ENCODE measurements at regions not wholly inside any gene's neighbourhood (a gene's known extent, or its start where the extent isn't known, plus 50 kb on each side); places are given as distances from the start of the nearest gene placed in this dataset.

DNA sequence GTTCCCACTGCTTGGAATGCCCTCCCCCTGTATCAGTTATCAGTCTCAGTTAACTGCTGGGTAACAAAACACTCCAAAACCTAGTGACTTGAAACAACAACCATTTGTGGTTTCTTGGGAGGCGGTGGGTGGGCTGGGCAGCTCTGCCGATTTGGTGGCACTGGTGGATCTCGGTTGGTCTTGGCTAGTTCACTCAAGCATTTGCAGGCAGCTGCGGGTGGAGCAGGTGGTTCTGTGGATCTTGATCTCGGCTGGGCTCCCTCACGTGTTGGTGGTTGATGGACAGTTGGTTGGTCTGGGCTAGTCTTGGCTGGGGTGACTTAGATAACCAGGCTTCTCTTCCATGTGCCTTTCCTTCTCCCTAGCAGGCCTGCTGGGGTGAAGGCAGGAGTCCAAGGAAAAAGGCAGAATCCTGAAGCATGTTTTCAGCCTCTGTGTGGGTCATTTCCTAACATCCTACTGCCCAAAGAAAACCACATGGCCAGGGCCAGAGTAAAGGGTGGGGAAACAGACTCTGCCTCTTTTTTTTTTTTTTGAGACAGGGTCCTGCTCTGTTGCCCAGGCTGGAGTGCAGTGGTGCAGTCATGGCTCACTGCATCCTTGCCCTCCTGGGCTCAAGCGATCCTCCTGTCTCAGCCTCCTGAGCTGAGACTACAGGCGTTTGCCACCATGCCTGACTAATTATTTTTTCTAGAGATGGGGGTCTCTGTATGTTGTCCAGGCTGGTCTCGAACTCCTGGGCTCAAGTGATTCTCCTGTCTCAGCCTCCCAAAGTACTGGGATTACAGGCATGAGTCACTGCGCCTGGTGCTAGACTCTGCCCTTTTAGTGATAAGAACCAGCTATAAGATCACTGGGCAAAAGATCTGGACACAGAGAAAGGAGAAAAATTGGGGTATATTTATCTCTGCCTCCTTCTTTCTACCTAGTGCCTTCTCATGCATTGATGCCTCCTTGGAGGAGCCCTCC lies 183.7 kb downstream of the RGS3 start:
- DNase-seq (ENCODE audit: low spot score) = no peak

DNA sequence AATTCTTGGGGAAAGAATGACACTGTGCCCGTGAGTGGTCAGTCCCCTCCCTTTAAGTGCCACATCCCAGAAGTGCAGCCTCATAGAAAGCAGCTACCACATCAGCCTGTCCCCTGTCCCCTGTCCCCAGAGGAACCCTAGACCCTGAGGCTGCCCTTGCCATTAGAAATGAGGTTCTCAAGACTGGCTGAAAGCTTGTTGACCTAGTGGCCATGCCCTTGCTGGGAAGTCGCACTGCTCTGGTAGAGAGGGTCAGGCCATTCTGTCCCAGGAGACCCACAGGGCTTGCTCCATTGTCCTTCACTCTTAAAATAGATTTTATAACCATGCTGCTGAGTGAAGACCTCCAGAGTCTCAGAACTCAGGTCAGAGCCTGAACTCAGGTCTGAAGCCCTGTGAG lies 184.5 kb downstream of the RGS3 start:
- DNase-seq (ENCODE audit: low spot score) = no peak

DNA sequence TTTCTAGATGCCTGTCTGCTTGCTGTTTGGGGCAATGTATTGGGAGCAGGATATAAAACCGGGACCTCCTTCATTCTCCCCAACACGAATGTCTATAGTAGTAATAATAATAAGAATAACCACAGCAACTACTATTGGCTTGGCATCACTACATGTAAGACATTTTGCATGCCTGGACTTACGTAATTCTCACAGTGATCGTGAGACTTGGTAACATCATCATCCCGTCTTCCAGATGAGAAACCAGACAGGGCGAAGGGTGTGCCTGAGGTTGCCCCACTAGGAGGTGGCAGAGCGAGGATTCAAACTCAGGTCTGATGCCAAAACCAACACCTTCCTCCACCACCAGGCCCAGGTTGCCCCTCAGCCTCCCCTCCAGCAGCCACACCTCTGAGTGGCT lies 185.1 kb downstream of the RGS3 start:
- no peak for DNase-seq (ENCODE audit: low spot score)

DNA sequence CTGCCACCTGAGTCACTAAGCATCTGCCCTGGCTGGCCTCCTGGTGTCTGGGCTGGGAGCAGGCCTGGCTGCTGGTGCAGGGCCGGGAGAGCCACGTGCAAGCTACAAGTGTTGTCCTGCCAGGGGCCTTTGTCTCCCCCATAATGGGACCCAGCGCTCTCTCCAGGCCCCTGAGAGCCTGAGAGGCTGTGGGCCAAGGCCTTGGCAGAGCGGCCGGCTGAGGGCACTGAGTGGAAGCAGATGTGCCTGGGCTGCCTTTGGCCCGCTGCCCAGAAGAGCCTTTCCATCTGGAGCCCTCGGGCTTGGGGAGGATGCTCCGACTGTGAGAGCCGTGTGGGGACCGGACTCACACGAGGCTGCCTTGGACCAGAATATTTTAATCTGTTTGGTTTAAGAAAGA lies 185.5 kb downstream of the RGS3 start:
- no peak for DNase-seq (ENCODE audit: low spot score)

- no peak for DNase-seq (ENCODE audit: low spot score)
Observed at GRCh38 chr9:113649855-113650206, 186.3 kb downstream of the RGS3 start.

DNA sequence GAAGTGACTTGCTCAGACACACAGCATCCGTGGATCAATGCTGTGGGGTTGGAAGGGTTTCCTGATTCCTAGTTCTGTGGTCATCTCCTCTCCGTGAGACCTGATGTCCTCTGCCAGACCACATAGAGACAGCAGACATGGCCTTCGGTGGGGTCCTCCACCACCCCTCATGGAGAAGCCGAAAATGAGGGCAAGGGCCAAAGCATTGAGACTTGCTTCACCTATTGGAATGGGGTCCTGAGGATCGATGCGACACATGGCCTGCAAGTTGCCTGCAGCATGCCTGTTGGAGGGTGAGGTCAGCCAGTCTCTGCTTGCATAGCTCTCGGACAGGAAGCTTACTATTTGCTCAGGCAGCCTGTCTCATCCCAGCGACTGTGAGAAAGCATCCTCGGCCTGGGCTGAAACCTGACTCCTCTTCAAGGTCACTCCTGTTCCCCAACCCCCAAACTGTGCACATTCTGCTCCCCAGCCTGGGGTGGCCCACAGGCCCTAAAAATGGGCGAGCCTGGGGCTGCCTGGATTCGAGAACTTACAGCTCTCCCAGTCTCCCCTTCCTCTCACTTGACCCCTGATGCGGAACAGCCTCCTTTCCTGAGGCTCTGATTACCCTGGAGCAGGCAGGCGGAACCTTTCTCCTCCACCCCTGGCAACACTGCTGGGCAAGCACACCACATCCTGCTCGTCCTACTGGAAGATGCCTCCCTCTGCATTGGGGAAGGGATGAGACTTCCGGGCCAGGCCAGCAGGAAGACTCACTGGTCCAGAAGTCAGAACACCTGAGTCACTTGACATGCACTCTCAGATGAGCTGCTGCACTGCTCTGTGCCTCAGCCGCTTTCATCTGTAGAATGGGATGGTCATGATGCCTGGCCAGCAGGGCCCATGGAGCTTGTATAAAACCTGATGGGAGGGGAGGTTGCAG lies 186.9 kb downstream of the RGS3 start:
- no peak for DNase-seq (ENCODE audit: low spot score)

DNA sequence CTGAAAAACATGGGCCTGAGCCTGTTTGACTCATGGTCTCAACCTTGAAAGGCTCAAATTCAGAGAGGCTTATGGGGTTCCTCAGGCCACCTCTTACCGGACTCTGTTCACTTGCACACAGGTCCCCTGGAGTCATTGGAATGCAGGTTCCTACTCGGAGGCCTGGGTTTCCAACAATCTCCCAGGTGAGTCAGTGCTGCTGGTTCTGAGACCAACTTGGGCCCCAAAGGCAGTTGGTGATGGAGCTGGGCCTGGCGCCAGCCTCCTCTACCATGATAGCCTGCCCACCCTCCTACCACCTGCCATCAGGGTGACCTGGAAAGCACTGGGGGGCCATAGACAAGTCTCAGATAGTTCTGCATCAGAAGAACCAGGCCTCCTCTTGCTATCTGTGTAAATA lies 188.4 kb downstream of the RGS3 start:
- DNase-seq (ENCODE audit: low spot score) = no peak

DNA sequence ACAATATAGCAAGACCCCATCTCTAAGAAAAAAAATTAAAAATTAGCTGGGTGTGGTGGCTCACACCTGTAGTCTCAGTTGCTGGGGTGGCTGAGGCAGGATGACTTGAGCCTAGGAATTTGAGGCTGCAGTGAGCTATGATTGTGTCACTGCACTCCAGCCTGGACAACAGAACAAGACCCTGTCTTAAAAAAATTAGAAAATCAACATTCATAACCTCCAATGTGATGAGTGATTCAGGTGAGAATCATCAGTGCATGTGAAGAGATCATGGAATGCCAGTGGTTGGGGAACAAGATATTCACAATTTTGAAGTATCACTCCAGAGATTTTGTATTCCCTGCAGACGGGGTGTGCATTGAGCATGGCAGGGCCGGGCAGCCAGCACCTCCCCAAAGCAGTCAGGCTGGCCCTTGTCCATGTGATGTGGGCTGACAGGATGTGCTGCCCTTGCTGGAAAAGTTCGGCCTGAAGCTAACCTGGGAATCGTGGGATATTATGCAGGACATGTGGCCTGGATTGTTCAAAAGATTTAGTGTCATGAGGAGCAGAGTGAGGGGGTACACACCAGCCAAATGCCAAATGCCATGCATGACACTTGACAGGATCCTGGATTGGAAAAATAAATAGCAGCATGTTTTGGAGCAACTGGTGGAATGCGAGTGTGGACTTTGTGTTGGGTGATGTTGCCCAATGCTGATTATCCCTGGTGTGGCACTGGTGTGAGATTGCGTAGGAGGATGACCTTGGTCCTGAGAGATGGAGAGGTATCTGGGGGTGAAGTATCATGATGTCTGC lies 189.0 kb downstream of the RGS3 start:
- no peak for DNase-seq (ENCODE audit: low spot score)

GRCh38 chr9:113653746-113654604 lies 190.4 kb downstream of the RGS3 start:
- DNase-seq (ENCODE audit: low spot score) = no peak

DNA sequence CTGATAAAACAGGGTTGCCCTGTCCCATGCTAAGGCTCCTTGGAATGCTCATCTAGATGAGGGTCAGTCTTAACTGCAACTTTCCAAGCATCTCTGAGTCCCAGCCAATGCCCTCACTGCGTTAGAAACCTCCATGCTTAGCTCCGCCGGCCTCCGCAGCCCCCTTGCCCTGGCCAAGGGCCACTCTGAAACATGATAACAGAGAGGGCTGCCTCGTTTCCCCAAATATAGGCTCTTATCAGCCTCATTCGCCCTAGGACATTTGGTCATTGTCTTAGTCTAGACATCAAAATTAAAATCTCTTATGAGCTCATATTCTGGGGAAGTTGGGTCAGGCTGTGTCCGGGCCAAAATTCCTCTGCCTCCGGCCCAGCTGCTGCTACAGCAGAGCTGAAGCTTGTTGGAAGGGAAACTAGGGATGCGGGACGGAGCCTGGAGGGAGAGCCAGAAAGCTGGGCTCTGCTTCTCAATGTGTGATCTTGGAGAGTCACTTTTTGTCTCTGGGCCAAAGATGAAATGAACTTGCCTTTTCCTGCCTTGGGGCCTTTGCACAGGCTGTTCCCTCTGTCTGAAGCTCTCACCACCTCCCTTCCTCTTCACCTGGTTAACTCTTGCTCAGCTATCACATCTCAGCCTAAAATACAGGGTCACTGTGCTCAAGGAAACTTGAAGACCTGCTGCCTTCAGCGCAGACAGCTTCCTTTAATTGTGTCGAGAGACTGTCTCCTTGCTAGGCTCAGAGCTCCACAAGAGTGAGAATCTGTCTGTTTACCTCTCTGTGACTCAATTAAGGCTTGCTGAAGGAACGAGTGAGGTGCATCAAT lies 191.3 kb downstream of the RGS3 start:
- DNase-seq (ENCODE audit: low spot score) = no peak

DNA sequence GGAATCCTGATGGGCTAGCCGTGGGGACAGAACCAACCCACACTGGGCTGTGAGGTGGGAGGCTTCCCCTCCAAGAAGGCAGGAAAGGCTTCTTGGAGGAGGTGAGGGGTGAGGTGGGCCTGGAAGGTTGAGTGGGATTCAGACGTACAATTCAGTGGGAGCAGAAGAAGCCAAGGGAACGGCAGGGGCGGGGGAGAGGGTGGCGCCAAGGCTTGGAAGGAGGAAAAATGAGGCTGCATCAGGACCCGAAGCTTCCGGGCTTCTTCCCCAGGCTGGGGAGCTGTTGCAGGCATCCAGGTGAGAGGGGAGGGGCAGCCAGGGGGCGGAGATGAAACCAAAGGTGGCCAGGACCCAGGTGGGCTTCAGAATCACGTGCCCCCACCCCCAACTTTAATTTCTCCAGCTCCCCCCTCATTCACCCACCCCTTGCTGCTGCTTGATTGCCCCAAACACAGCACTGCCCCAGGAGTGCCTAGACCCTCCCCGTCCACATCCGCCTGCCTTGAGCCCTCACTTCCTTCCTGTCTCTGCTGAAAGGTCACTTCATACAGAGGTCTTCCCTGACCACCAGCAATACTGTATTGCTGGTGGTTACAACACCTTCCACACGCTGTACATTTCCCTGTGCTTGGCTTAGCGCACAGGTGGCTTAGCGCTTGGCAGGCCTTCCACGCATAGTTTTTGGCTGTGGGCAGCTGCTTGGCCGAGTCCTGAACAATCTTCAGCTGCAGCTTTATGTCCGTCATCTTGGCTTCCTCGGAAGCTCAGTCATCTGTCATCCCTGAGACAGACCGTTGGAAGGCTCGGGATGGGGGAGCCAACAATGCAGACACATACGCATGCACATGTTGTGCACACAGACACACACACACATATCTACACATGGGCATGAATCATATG lies 193.5 kb downstream of the RGS3 start:
- DNase-seq (ENCODE audit: low spot score) = peak; percentile 9

- peak; percentile 81 for DNase-seq (ENCODE audit: low spot score)
Observed at GRCh38 chr9:113657765-113658544, 194.4 kb downstream of the RGS3 start.

DNA sequence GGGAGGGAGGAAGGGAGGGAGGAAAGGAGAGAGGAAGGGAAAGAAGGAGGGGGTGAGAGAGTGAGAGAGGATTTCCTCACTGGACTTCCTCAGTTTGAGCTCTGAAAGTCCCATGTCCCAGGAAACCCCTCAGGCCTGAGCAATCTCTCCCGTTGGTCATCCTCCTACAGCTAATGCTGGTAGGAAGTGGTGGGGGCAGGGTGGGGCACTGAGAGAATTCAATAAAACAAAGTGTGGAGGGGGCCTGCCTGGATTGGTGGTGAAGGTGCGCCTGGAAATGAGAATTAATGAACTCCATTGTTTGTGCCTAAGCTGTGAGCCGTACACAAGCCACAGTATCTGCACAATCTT lies 195.0 kb downstream of the RGS3 start:
- no peak for DNase-seq (ENCODE audit: low spot score)

GRCh38 chr9:113659039-113659438 lies 195.5 kb downstream of the RGS3 start:
- no peak for DNase-seq (ENCODE audit: low spot score)

GRCh38 chr9:113659740-113660139 lies 196.2 kb downstream of the RGS3 start:
- DNase-seq (ENCODE audit: low spot score) = no peak

DNA sequence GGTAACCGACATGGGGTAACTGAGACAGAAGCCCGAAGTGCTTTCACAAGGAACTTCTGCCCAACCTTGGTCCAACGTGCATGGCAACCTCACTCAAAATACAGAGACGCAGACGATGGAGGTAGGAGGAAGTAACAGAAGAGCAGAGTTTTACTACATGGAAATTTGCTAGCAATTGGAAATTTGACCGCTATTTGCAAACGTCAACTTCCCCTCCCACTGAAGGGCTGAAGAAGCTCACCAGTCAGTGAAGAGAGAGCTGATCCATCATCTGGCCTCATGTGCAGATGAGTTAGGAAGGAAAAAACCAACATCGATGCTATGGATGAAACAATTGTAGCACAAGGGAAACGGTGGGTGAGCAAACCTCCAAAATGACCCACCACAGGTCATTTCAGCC lies 196.7 kb downstream of the RGS3 start:
- DNase-seq (ENCODE audit: low spot score) = no peak

DNA sequence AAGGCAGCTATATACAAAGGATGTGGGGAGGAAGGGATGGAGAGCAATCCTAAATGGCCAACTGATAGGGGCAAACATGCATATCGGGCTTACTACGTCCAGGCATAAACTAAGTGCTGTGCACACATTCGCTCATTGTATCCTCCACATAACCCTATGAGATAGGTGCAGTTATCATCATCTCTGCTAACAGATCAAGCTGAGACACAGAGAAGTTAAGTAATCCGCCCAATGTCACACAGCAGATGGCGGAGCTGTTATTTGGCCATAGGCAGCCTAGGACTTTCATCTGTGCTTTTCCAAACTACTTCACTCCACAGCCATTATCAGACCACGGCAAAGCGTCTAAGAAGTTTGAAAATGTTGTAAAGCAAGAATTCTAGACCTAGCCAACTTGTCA lies 197.5 kb downstream of the RGS3 start:
- DNase-seq (ENCODE audit: low spot score) = no peak

- no peak for DNase-seq (ENCODE audit: low spot score)
Observed at GRCh38 chr9:113664181-113664875, 200.8 kb downstream of the RGS3 start.

Measured in NAMALWA (cell line).